Colonic mucosa (tissue), 4 donors: ENCODE measurements at regions not wholly inside any gene's neighbourhood (a gene's known extent, or its start where the extent isn't known, plus 50 kb on each side); places are given as distances from the start of the nearest gene placed in this dataset.

Experiments
- DNase-seq: peaks from one replicate; pipeline ENCODE4 v3.0.0-alpha.2; 2020
- H3K27ac ChIP-seq: fragments of 200-600 bp; one replicate; pipeline ENCODE4 v1.8.0; 2021
- H3K27me3 ChIP-seq: fragments of 200-600 bp; one replicate; pipeline ENCODE4 v1.8.0; 2021
- H3K36me3 ChIP-seq: fragments of 200-600 bp; one replicate; pipeline ENCODE4 v1.8.0; 2021
- H3K4me1 ChIP-seq: fragments of 200-600 bp; one replicate; pipeline ENCODE4 v1.8.0; 2021; ENCODE audit warnings: mild to moderate bottlenecking
- H3K4me3 ChIP-seq: fragments of 200-600 bp; one replicate; pipeline ENCODE4 v1.8.0; 2021
- H3K9ac ChIP-seq, 2 donors: one replicate each; pipeline ENCODE4 v1.7.0; 2013; ENCODE audit warnings: control low read depth in 2 of 2, low read depth in 2 of 2, low read length in 2 of 2
- H3K9me3 ChIP-seq: fragments of 200-600 bp; one replicate; pipeline ENCODE4 v1.8.0; 2021
- intact Hi-C: fragments of 100-400 bp; cut with DNase I; formaldehyde crosslinking; loops from one replicate; pipeline ENCODE4 v1.14.1; 2022
- TF ChIP-seq, protein P1 (sequence below): fragments of 200-600 bp; IDR thresholded peaks from one replicate; pipeline ENCODE4 v1.8.0; 2022; ENCODE audit warnings: antibody characterized with exemption, mild to moderate bottlenecking
- donor health status: healthy.
- donor health status: DM: no; HTN: no; CAD: no.
- donor health status: DM: no; HTN: no; CAD: no.

GRCh38 chr5:93120771-93121170, 460.2 kb downstream of the NR2F1-AS1 start:
- TF ChIP-seq, protein P1, sequence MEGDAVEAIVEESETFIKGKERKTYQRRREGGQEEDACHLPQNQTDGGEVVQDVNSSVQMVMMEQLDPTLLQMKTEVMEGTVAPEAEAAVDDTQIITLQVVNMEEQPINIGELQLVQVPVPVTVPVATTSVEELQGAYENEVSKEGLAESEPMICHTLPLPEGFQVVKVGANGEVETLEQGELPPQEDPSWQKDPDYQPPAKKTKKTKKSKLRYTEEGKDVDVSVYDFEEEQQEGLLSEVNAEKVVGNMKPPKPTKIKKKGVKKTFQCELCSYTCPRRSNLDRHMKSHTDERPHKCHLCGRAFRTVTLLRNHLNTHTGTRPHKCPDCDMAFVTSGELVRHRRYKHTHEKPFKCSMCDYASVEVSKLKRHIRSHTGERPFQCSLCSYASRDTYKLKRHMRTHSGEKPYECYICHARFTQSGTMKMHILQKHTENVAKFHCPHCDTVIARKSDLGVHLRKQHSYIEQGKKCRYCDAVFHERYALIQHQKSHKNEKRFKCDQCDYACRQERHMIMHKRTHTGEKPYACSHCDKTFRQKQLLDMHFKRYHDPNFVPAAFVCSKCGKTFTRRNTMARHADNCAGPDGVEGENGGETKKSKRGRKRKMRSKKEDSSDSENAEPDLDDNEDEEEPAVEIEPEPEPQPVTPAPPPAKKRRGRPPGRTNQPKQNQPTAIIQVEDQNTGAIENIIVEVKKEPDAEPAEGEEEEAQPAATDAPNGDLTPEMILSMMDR: no peak
- intact Hi-C loops: no loop called here
- no peak for DNase-seq
- no peak overlapping the region for H3K9ac ChIP-seq
- H3K27ac ChIP-seq: no peak overlapping the region
- no peaks in the 10 kb centered on the region for H3K27me3 ChIP-seq
- no peak overlapping the region for H3K4me3 ChIP-seq
- H3K36me3 ChIP-seq: no peaks in the 10 kb centered on the region
- H3K4me1 ChIP-seq: no peaks in the 10 kb centered on the region
- H3K9me3 ChIP-seq: no peaks in the 10 kb centered on the region

GRCh38 chr5:93120051-93120450, 461.0 kb downstream of the NR2F1-AS1 start:
- TF ChIP-seq, protein P1: no peak
- Histone ChIP-seq H3K36me3 (no peaks in the 10 kb centered on the region), H3K9me3 (no peaks in the 10 kb centered on the region), H3K9ac (no peak overlapping the region), H3K4me3 (no peak overlapping the region), H3K27ac (no peak overlapping the region), H3K27me3 (no peaks in the 10 kb centered on the region), H3K4me1 (no peaks in the 10 kb centered on the region)
- DNase-seq: no peak
- intact Hi-C loops: no loop called here

- H3K9me3 ChIP-seq: no peaks in the 10 kb centered on the region
- TF ChIP-seq, protein P1: no peak
- H3K36me3 ChIP-seq: no peaks in the 10 kb centered on the region
- H3K27ac ChIP-seq: no peak overlapping the region
- H3K27me3 ChIP-seq: no peaks in the 10 kb centered on the region
- DNase-seq: no peak
- intact Hi-C loops: no loop called here
- H3K4me3 ChIP-seq: no peak overlapping the region
- H3K4me1 ChIP-seq: no peaks in the 10 kb centered on the region
- no peak overlapping the region for H3K9ac ChIP-seq
Observed at GRCh38 chr5:93117751-93118531, 463.1 kb downstream of the NR2F1-AS1 start.

GRCh38 chr5:93107805-93108520, 473.1 kb downstream of the NR2F1-AS1 start:
- no peak overlapping the region for H3K27ac ChIP-seq
- intact Hi-C loops: no loop called here

DNA sequence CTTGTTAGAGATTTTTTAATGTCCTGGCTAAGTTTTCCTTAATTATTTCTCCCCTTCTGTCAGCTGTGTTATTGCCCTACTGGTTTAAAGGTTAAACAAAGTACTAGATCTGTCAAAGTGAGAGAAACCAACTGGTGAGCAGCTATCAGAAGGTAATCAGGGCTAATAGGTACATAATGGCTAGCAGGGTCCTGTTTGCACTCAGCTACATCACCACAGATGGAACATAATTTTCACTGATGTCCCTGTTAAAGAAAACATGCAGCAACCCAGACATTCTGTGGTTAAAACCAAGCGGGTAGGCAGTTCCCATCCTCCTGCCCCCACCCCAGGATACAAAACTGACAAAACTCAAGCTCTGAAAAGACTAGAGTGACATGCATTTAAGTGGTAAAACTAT, 473.9 kb downstream of the NR2F1-AS1 start:
- intact Hi-C loops: no loop called here
- H3K36me3 ChIP-seq: no peaks in the 10 kb centered on the region
- H3K4me1 ChIP-seq: no peaks in the 10 kb centered on the region
- H3K4me3 ChIP-seq: no peak overlapping the region
- H3K27ac ChIP-seq: no peak overlapping the region
- no peaks in the 10 kb centered on the region for H3K27me3 ChIP-seq
- TF ChIP-seq, protein P1: no peak
- DNase-seq: no peak
- no peak overlapping the region for H3K9ac ChIP-seq
- H3K9me3 ChIP-seq: no peaks in the 10 kb centered on the region

More at GRCh38 chr5:93107805-93108520, 473.1 kb downstream of the NR2F1-AS1 start:
- no peak for DNase-seq
- Histone ChIP-seq H3K9me3 (no peaks in the 10 kb centered on the region), H3K36me3 (no peaks in the 10 kb centered on the region), H3K27me3 (no peaks in the 10 kb centered on the region), H3K4me1 (no peaks in the 10 kb centered on the region), H3K9ac (no peak overlapping the region), H3K4me3 (no peak overlapping the region)
- TF ChIP-seq, protein P1: no peak
